Hepatocyte (in vitro differentiated cells): ENCODE measurements at regions not wholly inside any gene's neighbourhood (a gene's known extent, or its start where the extent isn't known, plus 50 kb on each side); places are given as distances from the start of the nearest gene placed in this dataset.

Experiments used
- DNase-seq: peaks from one replicate; pipeline ENCODE4 v3.0.0-alpha.2; 2016; ENCODE audit warnings: low spot score
- H2AFZ ChIP-seq: fragments of 200-600 bp; sonication (generic); 2 replicates; pipeline ENCODE4 v1.6.0; 2016; ENCODE audit warnings: antibody characterized with exemption, mild to moderate bottlenecking
- H3K27ac ChIP-seq: fragments of 200-600 bp; sonication (generic); 2 replicates; pipeline ENCODE4 v1.5.1; 2016; ENCODE audit warnings: mild to moderate bottlenecking
- H3K27me3 ChIP-seq: fragments of 200-600 bp; sonication (generic); 2 replicates; pipeline ENCODE4 v1.6.1; 2016
- H3K36me3 ChIP-seq: fragments of 200-600 bp; sonication (generic); replicated peaks from 2 replicates; pipeline ENCODE4 v1.5.1; 2016; ENCODE audit warnings: low read depth; ENCODE audit not compliant: insufficient read depth
- H3K4me1 ChIP-seq: fragments of 200-600 bp; sonication (generic); 2 replicates; pipeline ENCODE4 v1.5.1; 2016; ENCODE audit warnings: mild to moderate bottlenecking, moderate library complexity; ENCODE audit not compliant: insufficient read depth
- H3K4me2 ChIP-seq: fragments of 200-600 bp; sonication (generic); 2 replicates; pipeline ENCODE4 v1.6.0; 2016
- H3K4me3 ChIP-seq: fragments of 200-600 bp; sonication (generic); 2 replicates; pipeline ENCODE4 v1.5.1; 2016; ENCODE audit warnings: mild to moderate bottlenecking
- H3K79me2 ChIP-seq: fragments of 200-600 bp; sonication (generic); 2 replicates; pipeline ENCODE4 v1.6.0; 2017; ENCODE audit warnings: mild to moderate bottlenecking
- H3K9me2 ChIP-seq: fragments of 200-600 bp; sonication (generic); replicated peaks from 2 replicates; pipeline ENCODE4 v1.6.0; 2017; ENCODE audit warnings: mild to moderate bottlenecking; ENCODE audit not compliant: insufficient read depth
- H3K9me3 ChIP-seq: fragments of 200-600 bp; sonication (generic); 2 replicates; pipeline ENCODE4 v1.5.1; 2016; ENCODE audit warnings: low read depth, mild to moderate bottlenecking
- H4K20me1 ChIP-seq: fragments of 200-600 bp; sonication (generic); 2 replicates; pipeline ENCODE4 v1.6.0; 2016; ENCODE audit warnings: mild to moderate bottlenecking; ENCODE audit not compliant: insufficient read depth, poor library complexity, severe bottlenecking
- CTCF ChIP-seq: fragments of 200-600 bp; sonication (generic); IDR thresholded peaks from 2 replicates; pipeline ENCODE4 v1.5.1; 2016; ENCODE audit warnings: antibody characterized with exemption, mild to moderate bottlenecking; ENCODE audit not compliant: poor library complexity
- EZH2 ChIP-seq: fragments of 200-600 bp; sonication (generic); IDR thresholded peaks from 2 replicates; pipeline ENCODE4 v1.6.1; 2016; ENCODE audit warnings: antibody characterized with exemption, mild to moderate bottlenecking, borderline replicate concordance
- EZH2phosphoT487 ChIP-seq: fragments of 200-600 bp; sonication (generic); IDR thresholded peaks from one replicate; pipeline ENCODE4 v1.6.1; 2018; ENCODE audit warnings: antibody characterized with exemption, mild to moderate bottlenecking, low read depth, moderate library complexity; ENCODE audit not compliant: unreplicated experiment, severe bottlenecking
- WGBS: methylation state at CpG from one replicate; pipeline ENCODE4 v1.1.6; 2016; ENCODE audit warnings: low lambda C conversion rate; ENCODE audit errors: missing lambda C conversion rate; 5-methylcytosine and 5-hydroxymethylcytosine counted together

DNA sequence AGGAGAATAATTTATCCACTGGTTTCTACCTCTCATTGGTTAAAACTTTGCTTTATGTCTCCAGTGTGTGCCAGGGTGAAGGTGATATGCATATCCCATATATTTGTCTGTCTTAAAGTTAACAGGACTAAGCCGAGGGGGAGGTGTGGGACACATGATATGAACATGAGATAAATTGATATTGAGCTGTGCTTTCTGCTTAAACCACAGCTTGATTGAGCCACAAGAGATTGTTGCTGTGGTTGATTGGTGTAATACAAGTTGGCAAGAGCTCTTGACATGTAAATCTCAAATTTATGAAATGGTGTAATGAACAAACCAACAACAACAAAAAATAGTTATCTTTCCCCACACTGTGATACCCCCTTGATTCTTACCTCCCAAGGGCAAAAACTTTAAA is 1295.5 kb upstream of the NCAM2 start:
- no peak overlapping the region for H3K27ac ChIP-seq
- DNase-seq = no peak
- TF ChIP-seq EZH2 = no peak
- TF ChIP-seq EZH2phosphoT487 = no peak
- TF ChIP-seq CTCF = no peak
- no peaks in the 10 kb centered on the region for H3K9me2 ChIP-seq
- no peak overlapping the region for H3K4me2 ChIP-seq
- H3K27me3 ChIP-seq = no peaks in the 10 kb centered on the region
- H3K4me3 ChIP-seq = no peak overlapping the region
- 0% methylated on average over 1 of the region's 1 CpG for WGBS
- H2AFZ ChIP-seq = no peak overlapping the region
- H3K9me3 ChIP-seq = no peaks in the 10 kb centered on the region
- H3K36me3 ChIP-seq = no peaks in the 10 kb centered on the region
- H3K4me1 ChIP-seq = peaks cover 9% of the 10 kb centered on the region
- no peaks in the 10 kb centered on the region for H3K79me2 ChIP-seq
- no peaks in the 10 kb centered on the region for H4K20me1 ChIP-seq

GRCh38 chr21:19704832-19705231 is 1293.4 kb upstream of the NCAM2 start:
- Histone ChIP-seq H3K27ac (no peak overlapping the region), H3K9me2 (no peaks in the 10 kb centered on the region), H3K79me2 (no peaks in the 10 kb centered on the region), H3K4me2 (no peak overlapping the region), H4K20me1 (no peaks in the 10 kb centered on the region), H3K4me1 (peaks cover 5% of the 10 kb centered on the region), H3K9me3 (no peaks in the 10 kb centered on the region), H2AFZ (no peak overlapping the region), H3K27me3 (no peaks in the 10 kb centered on the region), H3K36me3 (no peaks in the 10 kb centered on the region), H3K4me3 (no peak overlapping the region)
- TF ChIP-seq CTCF = no peak
- TF ChIP-seq EZH2 = no peak
- no peak for TF ChIP-seq EZH2phosphoT487
- DNase-seq = no peak

GRCh38 chr21:19712441-19712840 is 1285.8 kb upstream of the NCAM2 start:
- H3K27me3 ChIP-seq = no peaks in the 10 kb centered on the region

DNA sequence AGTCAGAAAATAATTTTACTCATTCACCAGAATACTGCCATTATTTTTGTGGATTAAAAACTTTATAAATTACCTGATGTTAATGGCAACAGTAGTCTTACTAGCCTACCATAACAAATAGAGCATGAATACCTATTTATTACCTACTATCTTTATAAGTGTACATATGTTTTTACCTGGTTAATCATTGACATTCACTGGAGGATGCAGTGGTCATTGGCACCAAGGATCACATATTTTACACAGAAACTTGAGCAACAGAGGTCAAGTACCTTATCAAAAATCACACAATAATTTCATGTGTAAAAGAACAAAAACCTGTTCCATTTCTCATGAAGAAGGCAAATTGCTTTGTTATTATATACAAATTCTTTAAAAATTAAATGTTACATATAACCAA is 1284.9 kb upstream of the NCAM2 start:
- Histone ChIP-seq H3K4me2 (no peak overlapping the region), H4K20me1 (no peaks in the 10 kb centered on the region), H3K79me2 (no peaks in the 10 kb centered on the region), H3K9me3 (no peaks in the 10 kb centered on the region), H2AFZ (no peak overlapping the region), H3K9me2 (no peaks in the 10 kb centered on the region), H3K27me3 (no peaks in the 10 kb centered on the region), H3K27ac (no peak overlapping the region), H3K36me3 (no peaks in the 10 kb centered on the region), H3K4me1 (no peaks in the 10 kb centered on the region), H3K4me3 (no peak overlapping the region)
- TF ChIP-seq CTCF (no peak), EZH2phosphoT487 (no peak), EZH2 (no peak)
- no peak for DNase-seq

More at GRCh38 chr21:19712441-19712840, 1285.8 kb upstream of the NCAM2 start:
- H3K9me2 ChIP-seq = no peaks in the 10 kb centered on the region
- no peak overlapping the region for H3K4me2 ChIP-seq
- WGBS = 61% methylated on average over 3 of the region's 3 CpGs
- no peak overlapping the region for H2AFZ ChIP-seq
- no peaks in the 10 kb centered on the region for H4K20me1 ChIP-seq
- TF ChIP-seq EZH2phosphoT487 = no peak
- no peaks in the 10 kb centered on the region for H3K9me3 ChIP-seq
- no peak for DNase-seq
- H3K4me3 ChIP-seq = no peak overlapping the region
- no peak overlapping the region for H3K27ac ChIP-seq
- no peaks in the 10 kb centered on the region for H3K4me1 ChIP-seq
- H3K79me2 ChIP-seq = no peaks in the 10 kb centered on the region
- H3K36me3 ChIP-seq = no peaks in the 10 kb centered on the region
